Vagina (tissue), 2 donors: ENCODE measurements at regions not wholly inside any gene's neighbourhood (a gene's known extent, or its start where the extent isn't known, plus 50 kb on each side); places are given as distances from the start of the nearest gene placed in this dataset.

ENCODE experiments used
- POLR2A ChIP-seq, 2 donors: fragments of 450-650 bp; IDR thresholded peaks; one replicate each; pipeline ENCODE4 v1.6.1; 2017; ENCODE audit warnings: antibody characterized with exemption in 2 of 2, mild to moderate bottlenecking in 2 of 2, moderate library complexity in 2 of 2
- TF ChIP-seq, protein P1 (sequence below), 3 experiments: fragments of 450-650 bp in 2 of 3; fragments of 200-600 bp in 1 of 3; sonication (generic) in 1 of 3; IDR thresholded peaks; one replicate each; pipeline ENCODE4 v1.5.1; 2017 to 2019; ENCODE audit warnings: antibody characterized with exemption in 3 of 3, mild to moderate bottlenecking in 2 of 3, moderate library complexity in 2 of 3

DNA sequence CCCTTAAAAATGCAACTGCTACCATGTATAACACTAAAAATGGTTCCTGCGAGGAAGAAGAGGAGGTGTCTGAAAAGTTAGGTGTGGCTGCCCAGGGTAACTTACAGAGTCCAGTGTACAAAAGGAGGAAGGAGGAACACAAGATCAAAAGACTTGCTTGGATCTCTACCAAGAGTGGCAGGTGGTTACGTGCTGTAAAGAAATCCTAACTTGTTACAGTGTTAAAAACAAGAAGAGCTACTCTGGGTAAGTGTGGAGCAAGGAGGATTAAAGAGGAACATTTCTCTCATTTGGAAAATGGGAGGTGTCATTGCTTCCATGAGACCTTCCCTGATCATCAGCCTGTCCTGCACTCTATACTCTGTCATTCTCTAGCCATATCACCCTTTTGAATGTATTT lies 242.0 kb downstream of the PTTG2 start:
- TF ChIP-seq, protein P1, sequence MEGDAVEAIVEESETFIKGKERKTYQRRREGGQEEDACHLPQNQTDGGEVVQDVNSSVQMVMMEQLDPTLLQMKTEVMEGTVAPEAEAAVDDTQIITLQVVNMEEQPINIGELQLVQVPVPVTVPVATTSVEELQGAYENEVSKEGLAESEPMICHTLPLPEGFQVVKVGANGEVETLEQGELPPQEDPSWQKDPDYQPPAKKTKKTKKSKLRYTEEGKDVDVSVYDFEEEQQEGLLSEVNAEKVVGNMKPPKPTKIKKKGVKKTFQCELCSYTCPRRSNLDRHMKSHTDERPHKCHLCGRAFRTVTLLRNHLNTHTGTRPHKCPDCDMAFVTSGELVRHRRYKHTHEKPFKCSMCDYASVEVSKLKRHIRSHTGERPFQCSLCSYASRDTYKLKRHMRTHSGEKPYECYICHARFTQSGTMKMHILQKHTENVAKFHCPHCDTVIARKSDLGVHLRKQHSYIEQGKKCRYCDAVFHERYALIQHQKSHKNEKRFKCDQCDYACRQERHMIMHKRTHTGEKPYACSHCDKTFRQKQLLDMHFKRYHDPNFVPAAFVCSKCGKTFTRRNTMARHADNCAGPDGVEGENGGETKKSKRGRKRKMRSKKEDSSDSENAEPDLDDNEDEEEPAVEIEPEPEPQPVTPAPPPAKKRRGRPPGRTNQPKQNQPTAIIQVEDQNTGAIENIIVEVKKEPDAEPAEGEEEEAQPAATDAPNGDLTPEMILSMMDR (IDR thresholded peaks at IDR 0.05), result no peak
- TF ChIP-seq POLR2A (IDR thresholded peaks at IDR 0.05), result no peak
